HepG2 (cell line): ENCODE measurements at regions not wholly inside any gene's neighbourhood (a gene's known extent, or its start where the extent isn't known, plus 50 kb on each side); places are given as distances from the start of the nearest gene placed in this dataset.

ENCODE experiments used
- ATAC-seq: fragments of 200-7000 bp; cut with Tn5 transposase; 3 replicates; pipeline ENCODE4 v1.9.1; 2020; ENCODE audit warnings: mild to moderate bottlenecking, moderate library complexity
- BruUV-seq: library from RNA; stranded (reverse); fragments of 400-500 nt; replicated peaks from 2 replicates; lab custom pipeline; 2021; lab: Mats Ljungman, UMichigan
- CTCF ChIA-PET: fragments of 300-600 bp; formaldehyde crosslinking; extraction: SDS; loops from one replicate; lab custom pipeline; 2021; ENCODE audit warnings: low total read pairs, inconsistent platforms, low intra/inter-chr PET ratio; lab: Yijun Ruan, JAX
- POLR2A ChIA-PET: fragments of 350-600 bp; sonication (Branson Sonifier 250); formaldehyde crosslinking; loops from one replicate; lab custom pipeline; 2020; ENCODE audit warnings: antibody characterized with exemption, inconsistent platforms; lab: Yijun Ruan, JAX
- DNase-seq: peaks from one replicate; pipeline ENCODE4 v3.0.0-alpha.2; 2015; ENCODE audit warnings: low spot score
- FAIRE-seq: peaks from 3 replicates; lab custom pipeline; 2011; peaks lifted over from hg19 to GRCh38; lab: Jason Lieb, UNC
- H2AFZ ChIP-seq: one replicate; pipeline ENCODE4 v1.6.1; 2011; ENCODE audit warnings: low read length, inconsistent platforms
- H3K27ac ChIP-seq: fragments of 300-600 bp; 3 replicates; pipeline ENCODE4 v1.8.0; 2011; ENCODE audit warnings: mixed run types, mild to moderate bottlenecking, mixed read lengths, low read length, inconsistent platforms; ENCODE audit not compliant: insufficient read depth; ENCODE audit errors: extremely low read length
- H3K27me3 ChIP-seq, 2 experiments: fragments of 200-600 bp in 1 of 2; 2 replicates in 1 of 2; 3 replicates in 1 of 2; pipeline versions ENCODE4 v1.6.0 to v1.8.0; 2011; ENCODE audit warnings: low read length in 2 of 2, mild to moderate bottlenecking in 2 of 2, moderate library complexity in 2 of 2, inconsistent platforms in 1 of 2; ENCODE audit not compliant: insufficient read depth in 2 of 2, control insufficient read depth in 1 of 2
- H3K36me3 ChIP-seq, 2 experiments: fragments of 200-600 bp in 1 of 2; replicated peaks in 1 of 2; 2 replicates in 1 of 2; 3 replicates in 1 of 2; pipeline versions ENCODE4 v1.5.1 to v1.8.0; 2011; ENCODE audit warnings: low read length in 2 of 2, inconsistent platforms in 1 of 2; ENCODE audit not compliant: insufficient read depth in 2 of 2, control insufficient read depth in 1 of 2
- H3K4me1 ChIP-seq: 2 replicates; pipeline ENCODE4 v1.5.1; 2012; ENCODE audit warnings: low read length, inconsistent platforms; ENCODE audit not compliant: insufficient read depth
- H3K4me2 ChIP-seq: 2 replicates; pipeline ENCODE4 v1.6.0; 2011; ENCODE audit warnings: low read depth, low read length, inconsistent platforms
- H3K4me3 ChIP-seq, 3 experiments: fragments of 200-600 bp in 1 of 3; sonication (generic), shearing (Covaris generic) in 1 of 3; replicated peaks in 1 of 3; 2 replicates each; pipeline ENCODE4 v1.5.1; 2011 to 2016; ENCODE audit warnings: low read length in 3 of 3, inconsistent platforms in 2 of 3, low read depth in 2 of 3, mild to moderate bottlenecking in 2 of 3, control low read depth in 1 of 3, mixed read lengths in 1 of 3; ENCODE audit not compliant: insufficient read depth in 1 of 3
- H3K79me2 ChIP-seq: one replicate; pipeline ENCODE4 v1.6.1; 2011; ENCODE audit warnings: low read length, inconsistent platforms; ENCODE audit not compliant: insufficient read depth
- H3K9ac ChIP-seq: 2 replicates; pipeline ENCODE4 v1.6.0; 2011; ENCODE audit warnings: mild to moderate bottlenecking, low read depth, low read length, inconsistent platforms; ENCODE audit not compliant: insufficient read depth
- H3K9me3 ChIP-seq: 2 replicates; pipeline ENCODE4 v1.5.1; 2012; ENCODE audit warnings: mild to moderate bottlenecking, low read length
- H4K20me1 ChIP-seq: 2 replicates; pipeline ENCODE4 v1.6.0; 2011; ENCODE audit warnings: inconsistent platforms, mild to moderate bottlenecking, low read length, moderate library complexity; ENCODE audit not compliant: insufficient read depth
- CBX1 ChIP-seq: IDR thresholded peaks from one replicate; pipeline ENCODE4 v1.6.1; 2016; ENCODE audit warnings: antibody characterized with exemption, low read depth
- ESRRA ChIP-seq: sonication (generic); formaldehyde crosslinking; IDR thresholded peaks from 2 replicates; pipeline ENCODE4 v1.5.1; 2020; ENCODE audit warnings: mild to moderate bottlenecking, low read depth, missing genetic modification reagents
- HDAC6 ChIP-seq: fragments of 200-600 bp; sonication (generic); IDR thresholded peaks from 2 replicates; pipeline ENCODE4 v1.7.0; 2017; ENCODE audit warnings: mild to moderate bottlenecking, antibody characterized with exemption, low read length, low read depth
- HES4 ChIP-seq: sonication (generic); formaldehyde crosslinking; IDR thresholded peaks from 2 replicates; pipeline ENCODE4 v1.9.0; 2021; ENCODE audit warnings: mild to moderate bottlenecking, missing genetic modification reagents, borderline replicate concordance
- HNRNPL ChIP-seq: fragments of 200-400 bp; formaldehyde crosslinking; IDR thresholded peaks from 2 replicates; pipeline ENCODE4 v1.6.1; 2017; ENCODE audit warnings: mild to moderate bottlenecking, low read depth, low read length
- MTF2 ChIP-seq: sonication (generic); formaldehyde crosslinking; IDR thresholded peaks from 2 replicates; pipeline ENCODE4 v1.5.0; 2020; ENCODE audit warnings: missing genetic modification reagents, borderline replicate concordance
- NR3C1 ChIP-seq: sonication (generic); formaldehyde crosslinking; IDR thresholded peaks from 2 replicates; pipeline ENCODE4 v1.4.0; 2020; ENCODE audit warnings: missing genetic modification reagents
- ZIK1 ChIP-seq: sonication (generic); formaldehyde crosslinking; IDR thresholded peaks from 2 replicates; pipeline ENCODE4 v1.5.0; 2020; ENCODE audit warnings: mild to moderate bottlenecking, low read depth, missing genetic modification reagents, borderline replicate concordance
- ZNF496 ChIP-seq: sonication (generic); formaldehyde crosslinking; IDR thresholded peaks from 2 replicates; pipeline ENCODE4 v1.8.1; 2023; ENCODE audit warnings: mild to moderate bottlenecking, moderate library complexity, missing genetic modification reagents; ENCODE audit not compliant: insufficient replicate concordance
- WGBS: methylation state at CpG from one replicate; pipeline ENCODE4 v1.1.6; 2017; ENCODE audit warnings: low lambda C conversion rate; 5-methylcytosine and 5-hydroxymethylcytosine counted together
- in situ Hi-C: cut with HindIII; loops from 2 replicates; pipeline ENCODE4 v1.10.0; 2017; ENCODE audit warnings: low pct_unique_long_range_greater_than_20kb; ENCODE audit not compliant: extremely low pct_ligation_motif_present
- intact Hi-C: fragments of 100-400 bp; cut with micrococcal nuclease; formaldehyde crosslinking; loops from one replicate; pipeline ENCODE4 v1.10.0; 2022; ENCODE audit not compliant: unreplicated experiment

GRCh38 chr10:44593952-44594351 lies 209.1 kb upstream of the CXCL12 start:
- Histone ChIP-seq H3K9me3 (no peaks in the 10 kb centered on the region), H3K4me3 (no peak overlapping the region), H3K27me3 (peaks cover 0 to 24% of the 10 kb centered on the region in 2 experiments; a peak in 2 of 5 replicates), H4K20me1 (no peaks in the 10 kb centered on the region), H3K79me2 (no peaks in the 10 kb centered on the region), H3K4me1 (no peaks in the 10 kb centered on the region), H3K9ac (no peak overlapping the region), H3K36me3 (no peaks in the 10 kb centered on the region), H2AFZ (no peak overlapping the region), H3K27ac (no peak overlapping the region), H3K4me2 (no peak overlapping the region)
- FAIRE-seq (no peak), DNase-seq (no peak), ATAC-seq (no peak)
- ChIA-PET POLR2A (no interaction called here), CTCF (no interaction called here)
- intact Hi-C loops (no loop called here), in situ Hi-C loops (no loop called here)
- WGBS, result 4% methylated on average over 3 of the region's 7 CpGs
- TF ChIP-seq HES4 (CRISPR knock-in tag) (no peak), HDAC6 (no peak), NR3C1 (no peak)
- BruUV-seq, result no TSS peak

DNA sequence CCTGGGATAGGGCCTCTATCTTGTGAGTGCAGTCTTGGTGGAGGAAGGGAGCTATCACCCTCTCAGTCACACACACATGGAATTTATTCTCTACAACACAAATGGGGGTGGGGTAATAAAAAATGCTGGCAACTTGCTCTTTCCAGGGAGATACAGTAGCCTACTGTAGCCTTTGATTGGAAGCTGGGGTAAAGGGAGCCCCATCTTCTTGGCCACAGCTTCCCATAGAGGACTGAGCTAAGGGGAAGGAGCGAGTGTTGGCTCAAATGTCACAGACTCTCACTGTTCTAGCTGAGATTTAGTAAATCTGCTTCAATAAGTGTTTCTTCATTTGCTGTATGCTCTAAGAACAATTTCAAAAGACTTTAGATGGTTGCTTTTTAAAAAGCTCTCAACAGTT lies 222.2 kb upstream of the CXCL12 start:
- intact Hi-C loops, result no loop called here

More for the DNA sequence above, 222.2 kb upstream of the CXCL12 start:
- no peak overlapping the region for H2AFZ ChIP-seq
- H3K9me3 ChIP-seq, result no peaks in the 10 kb centered on the region
- no peaks in the 10 kb centered on the region for H4K20me1 ChIP-seq
- no peaks in the 10 kb centered on the region for H3K4me1 ChIP-seq
- no peaks in the 10 kb centered on the region for H3K79me2 ChIP-seq
- no CpG with 5 or more reads among the region's 1 CpG for WGBS
- no peak overlapping the region for H3K9ac ChIP-seq
- ChIA-PET CTCF (no interaction called here), POLR2A (no interaction called here)
- no peak overlapping the region for H3K27ac ChIP-seq
- no peak for TF ChIP-seq HNRNPL
- TF ChIP-seq ZIK1, result no peak
- TF ChIP-seq CBX1, result no peak
- no peak for TF ChIP-seq MTF2 (CRISPR knock-in tag)
- TF ChIP-seq ZNF496, result no peak
- TF ChIP-seq ESRRA (CRISPR knock-in tag), result no peak
- DNase-seq (no peak), ATAC-seq (no peak), FAIRE-seq (no peak)
- H3K27me3 ChIP-seq, result peaks cover 0 to 1% of the 10 kb centered on the region in 2 experiments; a peak in 1 of 5 replicates
- H3K36me3 ChIP-seq, result no peaks in the 10 kb centered on the region
- BruUV-seq, result no TSS peak
- in situ Hi-C loops, result no loop called here
- no peak overlapping the region for H3K4me3 ChIP-seq
- H3K4me2 ChIP-seq, result no peak overlapping the region
